ENCODE measurements at regions not wholly inside any gene's neighbourhood (a gene's known extent, or its start where the extent isn't known, plus 50 kb on each side); places are given as distances from the start of the nearest gene placed in this dataset.
A peak's percentile ranks its signal among the peaks of the same experiment; 100 is the strongest.

GRCh38 chr11:70788248-70789022, 390.1 kb downstream of the CTTN start:
- H3K9me1 ChIP-seq (ENCODE audit: control insufficient read depth, insufficient read depth, low read length) = no peaks in the 10 kb centered on the region
- peaks cover 0 to 5% of the 10 kb centered on the region in 2 experiments; a peak in 2 of 5 replicates for H3K27me3 ChIP-seq (ENCODE audit: control insufficient read depth in 2 of 2, insufficient read depth in 2 of 2, low read length in 2 of 2)
- H3K79me2 ChIP-seq (ENCODE audit: control insufficient read depth, insufficient read depth, low read length) = no peaks in the 10 kb centered on the region
- no peak overlapping the region for H3K4me3 ChIP-seq
- intact Hi-C loops (cut with micrococcal nuclease) = no loop called here
- H3K9me3 ChIP-seq (replicated peaks; ENCODE audit: control insufficient read depth, insufficient read depth, low read depth, low read length) = no peaks in the 10 kb centered on the region
- peak; percentile 57; the same call in 2 of the 3 replicates for ATAC-seq
- peak overlapping the region; percentile 25; the same call in 2 of the 3 replicates for H3K27ac ChIP-seq (ENCODE audit: extremely low read depth, low read depth, low read length)
- no peaks in the 10 kb centered on the region for H3K36me3 ChIP-seq (ENCODE audit: control insufficient read depth, insufficient read depth, low read length)
- DNase-seq (ENCODE audit: extremely low read depth in 1 of 4, low spot score in 3 of 4) = peak in 3 of 4 experiments; percentile 19 to 44 (median 34)
- H3K4me1 ChIP-seq (replicated peaks in 1 of 2; ENCODE audit: control insufficient read depth in 2 of 2, insufficient read depth in 2 of 2, low read length in 2 of 2) = no peaks in the 10 kb centered on the region; a peak in 2 of 5 replicates
- peak overlapping the region; percentile 28; the same call in 1 of the 2 replicates for H2AFZ ChIP-seq (ENCODE audit: low read depth, low read length)
- H3K4me2 ChIP-seq (ENCODE audit: insufficient read depth, low read length) = no peak overlapping the region
- ChIA-PET CTCF (ENCODE audit: low intra/inter-chr PET ratio) (no interaction called here), POLR2A (no interaction called here)
- no peaks in the 10 kb centered on the region for H4K20me1 ChIP-seq (replicated peaks; ENCODE audit: control insufficient read depth, insufficient read depth, low read length)
- in situ Hi-C loops (cut with MboI) = no loop called here
- peak; percentile 48 for FAIRE-seq
- no TSS peak for BruUV-seq (replicated peaks)
- H3K9ac ChIP-seq (ENCODE audit: insufficient read depth in 1 of 2, low read depth in 2 of 2, low read length in 2 of 2) = no peak overlapping the region
- 0% methylated on average over 17 of the region's 18 CpGs for WGBS (ENCODE audit: insufficient coverage, low coverage, missing lambda C conversion rate)
- TF ChIP-seq, protein P1, sequence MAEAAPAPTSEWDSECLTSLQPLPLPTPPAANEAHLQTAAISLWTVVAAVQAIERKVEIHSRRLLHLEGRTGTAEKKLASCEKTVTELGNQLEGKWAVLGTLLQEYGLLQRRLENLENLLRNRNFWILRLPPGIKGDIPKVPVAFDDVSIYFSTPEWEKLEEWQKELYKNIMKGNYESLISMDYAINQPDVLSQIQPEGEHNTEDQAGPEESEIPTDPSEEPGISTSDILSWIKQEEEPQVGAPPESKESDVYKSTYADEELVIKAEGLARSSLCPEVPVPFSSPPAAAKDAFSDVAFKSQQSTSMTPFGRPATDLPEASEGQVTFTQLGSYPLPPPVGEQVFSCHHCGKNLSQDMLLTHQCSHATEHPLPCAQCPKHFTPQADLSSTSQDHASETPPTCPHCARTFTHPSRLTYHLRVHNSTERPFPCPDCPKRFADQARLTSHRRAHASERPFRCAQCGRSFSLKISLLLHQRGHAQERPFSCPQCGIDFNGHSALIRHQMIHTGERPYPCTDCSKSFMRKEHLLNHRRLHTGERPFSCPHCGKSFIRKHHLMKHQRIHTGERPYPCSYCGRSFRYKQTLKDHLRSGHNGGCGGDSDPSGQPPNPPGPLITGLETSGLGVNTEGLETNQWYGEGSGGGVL (CRISPR knock-in tag; IDR thresholded peaks at IDR 0.05) = no peak
- TF ChIP-seq JUND (IDR thresholded peaks at IDR 0.05; ENCODE audit: borderline replicate concordance, low read depth, low read length) = peak; percentile 86
- peak; percentile 81; the same call in 2 of the 3 replicates for TF ChIP-seq JUND (tag; IDR thresholded peaks at IDR 0.05; ENCODE audit: borderline replicate concordance, low read depth, low read length)
- TF ChIP-seq, protein P2, sequence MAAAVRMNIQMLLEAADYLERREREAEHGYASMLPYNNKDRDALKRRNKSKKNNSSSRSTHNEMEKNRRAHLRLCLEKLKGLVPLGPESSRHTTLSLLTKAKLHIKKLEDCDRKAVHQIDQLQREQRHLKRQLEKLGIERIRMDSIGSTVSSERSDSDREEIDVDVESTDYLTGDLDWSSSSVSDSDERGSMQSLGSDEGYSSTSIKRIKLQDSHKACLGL (CRISPR knock-in tag; IDR thresholded peaks at IDR 0.05; ENCODE audit: borderline replicate concordance, poor library complexity, severe bottlenecking) = no peak
- TF ChIP-seq ARID1B (IDR thresholded peaks at IDR 0.05) = peak; percentile 56; the same call in 1 of the 2 replicates
- TF ChIP-seq TEAD2 (tag; IDR thresholded peaks at IDR 0.05) = no peak
- TF ChIP-seq NEUROD1 (IDR thresholded peaks at IDR 0.05; ENCODE audit: borderline replicate concordance, low read depth, low read length, partially characterized antibody) = no peak
- no peak for TF ChIP-seq ATF6 (CRISPR knock-in tag; IDR thresholded peaks at IDR 0.05)
- TF ChIP-seq ZNF212 (CRISPR knock-in tag; IDR thresholded peaks at IDR 0.05) = no peak
- TF ChIP-seq NCOA2 (IDR thresholded peaks at IDR 0.05; ENCODE audit: partially characterized antibody in 2 of 2) = no peak
- TF ChIP-seq HMBOX1 (IDR thresholded peaks at IDR 0.05) = no peak
- no peak for TF ChIP-seq PTTG1 (tag; IDR thresholded peaks at IDR 0.05; ENCODE audit: low read depth)
- no peak for TF ChIP-seq BCL6 (CRISPR knock-in tag; IDR thresholded peaks at IDR 0.05)
- no peak for TF ChIP-seq CBX5 (IDR thresholded peaks at IDR 0.05; ENCODE audit: borderline replicate concordance, low read depth)
- TF ChIP-seq JUN (IDR thresholded peaks at IDR 0.05; ENCODE audit: borderline replicate concordance, low read depth, low read length) = peak; percentile 74; the same call in 1 of the 2 replicates
- TF ChIP-seq JUN (CRISPR knock-in tag; IDR thresholded peaks at IDR 0.05; ENCODE audit: borderline replicate concordance) = no peak
- no peak for TF ChIP-seq DMBX1 (CRISPR knock-in tag; IDR thresholded peaks at IDR 0.05; ENCODE audit: borderline replicate concordance)

All from K562 (cell line).